K562 (cell line): ENCODE measurements at regions not wholly inside any gene's neighbourhood (a gene's known extent, or its start where the extent isn't known, plus 50 kb on each side); places are given as distances from the start of the nearest gene placed in this dataset.

Experiments used
- AFF1 ChIP-seq, 2 experiments: fragments of 450-650 bp; IDR thresholded peaks; 2 replicates each; pipeline ENCODE4 v1.6.1; 2018; ENCODE audit warnings: mild to moderate bottlenecking in 2 of 2, low read depth in 1 of 2; ENCODE audit not compliant: partially characterized antibody in 2 of 2
- CBFA2T3 ChIP-seq: fragments of 450-650 bp; IDR thresholded peaks from 2 replicates; pipeline ENCODE4 v1.6.1; 2017
- CTCF ChIP-seq, 3 experiments: IDR thresholded peaks in 2 of 3; conservative IDR thresholded peaks in 1 of 3; 2 replicates each; pipeline ENCODE4 v1.5.1; 2011 to 2012; ENCODE audit warnings: low read length in 3 of 3, mild to moderate bottlenecking in 3 of 3, control low read depth in 2 of 3, improper control_type of control experiment in 1 of 3, inconsistent platforms in 1 of 3, low read depth in 1 of 3, mixed read lengths in 1 of 3, moderate library complexity in 1 of 3; ENCODE audit not compliant: insufficient read depth in 2 of 3
- PCBP1 ChIP-seq: fragments of 200-400 bp; formaldehyde crosslinking; IDR thresholded peaks from 2 replicates; pipeline ENCODE4 v1.6.1; 2018; ENCODE audit warnings: mild to moderate bottlenecking, low read depth, low read length; ENCODE audit not compliant: poor library complexity, severe bottlenecking
- POLR2A ChIP-seq: fragments of 450-650 bp; conservative IDR thresholded peaks from 2 replicates; pipeline ENCODE4 v1.6.1; 2016
- SP1 ChIP-seq: sonication (generic); formaldehyde crosslinking; IDR thresholded peaks from 2 replicates; pipeline ENCODE4 v1.8.1; 2022; ENCODE audit warnings: mild to moderate bottlenecking, missing genetic modification reagents
- SRF ChIP-seq, 2 experiments: fragments of 250-450, 450-650 bp in 1 of 2; sonication (Bioruptor Pico) in 1 of 2; sonication (generic) in 1 of 2; formaldehyde crosslinking; IDR thresholded peaks; 2 replicates each; pipeline versions ENCODE4 v1.5.0 to v1.5.1; 2020 to 2022; ENCODE audit warnings: mild to moderate bottlenecking in 1 of 2, missing genetic modification reagents in 1 of 2
- TCFL5 ChIP-seq: fragments of 250-450 bp; sonication (Bioruptor Pico); conservative IDR thresholded peaks from 2 replicates; pipeline ENCODE4 v1.6.1; 2021; ENCODE audit warnings: mild to moderate bottlenecking, moderate library complexity, matching md5 sums
- ZNF253 ChIP-seq: fragments of 250-450 bp; sonication (Bioruptor Pico); conservative IDR thresholded peaks from 2 replicates; pipeline ENCODE4 v1.6.1; 2021; ENCODE audit warnings: mild to moderate bottlenecking
- ZNF274 ChIP-seq: IDR thresholded peaks from 2 replicates; pipeline ENCODE4 v1.6.1; 2011; ENCODE audit warnings: low read depth, mild to moderate bottlenecking, low read length, moderate library complexity, borderline replicate concordance
- ZNF354B ChIP-seq: fragments of 250-450 bp; sonication (Bioruptor Pico); IDR thresholded peaks from 2 replicates; pipeline ENCODE4 v1.4.0; 2020
- ZNF384 ChIP-seq: IDR thresholded peaks from 2 replicates; pipeline ENCODE4 v1.6.1; 2012; ENCODE audit warnings: low read depth, low read length, improper control_type of control experiment
- ZNF395 ChIP-seq: fragments of 200-800 bp; sonication (Bioruptor generic); IDR thresholded peaks from 2 replicates; pipeline ENCODE4 v1.6.1; 2017; ENCODE audit warnings: missing genetic modification characterization, missing compliant biosample characterization

- TF ChIP-seq ZNF354B (CRISPR knock-in tag) (no peak), ZNF384 (no peak), SP1 (CRISPR knock-in tag) (no peak), CBFA2T3 (no peak), SRF (CRISPR knock-in tag; IDR thresholded peaks at IDR 0.05) (no peak), CTCF (IDR thresholded peaks at IDR 0.05 in 2 of 3, conservative IDR thresholded peaks at IDR 0.05 in 1 of 3; ENCODE audit: insufficient read depth in 2 of 3, low read depth in 1 of 3, low read length in 3 of 3) (no peak), PCBP1 (no peak), ZNF253 (CRISPR knock-in tag) (no peak), POLR2A (no peak), AFF1 (IDR thresholded peaks at IDR 0.05; ENCODE audit: low read depth in 1 of 2, partially characterized antibody in 2 of 2) (no peak), ZNF274 (no peak), ZNF395 (CRISPR knock-in tag) (no peak), TCFL5 (CRISPR knock-in tag) (no peak)
Observed at GRCh38 chr4:176999935-177000543, 207.3 kb upstream of the VEGFC start.
